GM20000 (cell line): ENCODE measurements at regions not wholly inside any gene's neighbourhood (a gene's known extent, or its start where the extent isn't known, plus 50 kb on each side); places are given as distances from the start of the nearest gene placed in this dataset.

Experiments
- DNase-seq: peaks from one replicate; pipeline ENCODE4 v3.0.0; 2012; ENCODE audit warnings: low spot score
- CTCF ChIP-seq: IDR thresholded peaks from 2 replicates; pipeline ENCODE4 v1.5.1; 2012; ENCODE audit warnings: mild to moderate bottlenecking, control low read depth; ENCODE audit errors: extremely low read depth, missing control alignments

- peak; percentile 12 for DNase-seq
- no peak for TF ChIP-seq CTCF
These were observed 150.9 kb upstream of the ANK2 start for GRCh38 chr4:112898357-112899141.

GRCh38 chr4:112900416-112900815 is 149.0 kb upstream of the ANK2 start:
- DNase-seq, result no peak
- TF ChIP-seq CTCF, result no peak

- no peak for TF ChIP-seq CTCF
- DNase-seq, result no peak
These were observed 147.5 kb upstream of the ANK2 start for GRCh38 chr4:112901962-112902411.

GRCh38 chr4:112905728-112906127 is 143.7 kb upstream of the ANK2 start:
- DNase-seq, result no peak
- TF ChIP-seq CTCF, result no peak

- no peak for DNase-seq
- TF ChIP-seq CTCF, result no peak
These were observed 140.9 kb upstream of the ANK2 start for GRCh38 chr4:112908511-112908910.

- DNase-seq, result no peak
- no peak for TF ChIP-seq CTCF
These were observed 139.2 kb upstream of the ANK2 start for GRCh38 chr4:112910109-112910736.

- TF ChIP-seq CTCF, result no peak
- DNase-seq, result no peak
These were observed 132.6 kb upstream of the ANK2 start for GRCh38 chr4:112916868-112917267.
